SK-N-SH (cell line): ENCODE measurements at regions not wholly inside any gene's neighbourhood (a gene's known extent, or its start where the extent isn't known, plus 50 kb on each side); places are given as distances from the start of the nearest gene placed in this dataset.

Source experiments
- CTCF ChIP-seq: fragments of 200-600 bp; sonication (generic); IDR thresholded peaks from 2 replicates; pipeline ENCODE4 v1.6.1; 2017; ENCODE audit warnings: antibody characterized with exemption, mild to moderate bottlenecking, moderate library complexity
- FOXJ3 ChIP-seq: sonication (generic); formaldehyde crosslinking; IDR thresholded peaks from 2 replicates; pipeline ENCODE4 v1.5.1; 2020; ENCODE audit warnings: mild to moderate bottlenecking, missing genetic modification reagents
- POLR2AphosphoS5 ChIP-seq: IDR thresholded peaks from 2 replicates; pipeline ENCODE4 v1.6.1; 2012; ENCODE audit warnings: low read depth, low read length
- RAD21 ChIP-seq: IDR thresholded peaks from 2 replicates; pipeline ENCODE4 v1.6.1; 2012; ENCODE audit warnings: mild to moderate bottlenecking, low read length
- TAF1 ChIP-seq: IDR thresholded peaks from 2 replicates; pipeline ENCODE4 v1.6.1; 2012; ENCODE audit warnings: low read depth, mild to moderate bottlenecking, low read length, moderate library complexity, borderline replicate concordance
- TEAD4 ChIP-seq: IDR thresholded peaks from 2 replicates; pipeline ENCODE4 v1.4.0; 2012; ENCODE audit warnings: mild to moderate bottlenecking, borderline replicate concordance; ENCODE audit not compliant: insufficient read depth

GRCh38 chr6:40654828-40655227 is 67.7 kb upstream of the LRFN2 start:
- no peak for TF ChIP-seq RAD21
- no peak for TF ChIP-seq CTCF
- TF ChIP-seq TAF1 = no peak
- no peak for TF ChIP-seq POLR2AphosphoS5
- TF ChIP-seq FOXJ3 (CRISPR knock-in tag) = no peak
- TF ChIP-seq TEAD4 = no peak
